Psoas muscle (tissue), 7 donors: ENCODE measurements at regions not wholly inside any gene's neighbourhood (a gene's known extent, or its start where the extent isn't known, plus 50 kb on each side); places are given as distances from the start of the nearest gene placed in this dataset.

Experiments
- ATAC-seq, 4 donors: fragments of 200-7000 bp; cut with Tn5 transposase; one replicate each; pipeline ENCODE4 v1.9.1; 2020; ENCODE audit warnings: moderate library complexity in 3 of 4, mild to moderate bottlenecking in 2 of 4
- DNase-seq, 2 donors: peaks; one replicate each; pipeline ENCODE4 v3.0.0-alpha.2; 2020
- H3K27ac ChIP-seq: fragments of 200-600 bp; one replicate; pipeline ENCODE4 v1.8.0; 2022
- H3K27me3 ChIP-seq, 3 donors: fragments of 200-600 bp in 1 of 3; one replicate each; pipeline versions ENCODE4 v1.6.1 to v1.8.0; 2013 to 2022; ENCODE audit warnings: low read length in 2 of 3, mild to moderate bottlenecking in 2 of 3, moderate library complexity in 1 of 3; ENCODE audit not compliant: insufficient read depth in 3 of 3
- H3K36me3 ChIP-seq, 2 donors: fragments of 200-600 bp in 1 of 2; one replicate each; pipeline versions ENCODE4 v1.6.1 to v1.8.0; 2013 to 2022; ENCODE audit warnings: low read depth in 1 of 2, mild to moderate bottlenecking in 1 of 2, moderate library complexity in 1 of 2; ENCODE audit not compliant: insufficient read depth in 1 of 2
- H3K4me1 ChIP-seq: fragments of 200-600 bp; one replicate; pipeline ENCODE4 v1.8.0; 2022
- H3K4me3 ChIP-seq: fragments of 200-600 bp; one replicate; pipeline ENCODE4 v1.8.0; 2022; ENCODE audit warnings: mild to moderate bottlenecking
- H3K9me3 ChIP-seq: fragments of 200-600 bp; one replicate; pipeline ENCODE4 v1.8.0; 2022
- WGBS, 3 donors: extraction: QIAGEN DNeasy Blood & Tissue Kit; methylation state at CpG; one replicate each; pipeline versions ENCODE4 v1.1.6 to v1.1.7; 2013; 5-methylcytosine and 5-hydroxymethylcytosine counted together
- intact Hi-C, 2 donors: fragments of 100-400 bp; cut with DNase I; formaldehyde crosslinking; loops; one replicate each; pipeline versions ENCODE4 v1.11.0 to v1.14.2; 2022
- TF ChIP-seq, protein P1 (sequence below): fragments of 200-600 bp; IDR thresholded peaks from one replicate; pipeline ENCODE4 v1.8.0; 2022; ENCODE audit warnings: antibody characterized with exemption
- donor health status: healthy with polysubstance abuse.
- donor health status: DM: no; HTN: no; CAD: no; lungs with moderate emphysema.
- donor health status: Bipolar disorder and iron deficiency.
- donor health status: healthy.
- donor health status: DM: yes; HTN: yes; CAD: no.
- donor health status: DM: no; HTN: no; CAD: no.
- donor health status: DM: yes; HTN: yes; CAD: no.

DNA sequence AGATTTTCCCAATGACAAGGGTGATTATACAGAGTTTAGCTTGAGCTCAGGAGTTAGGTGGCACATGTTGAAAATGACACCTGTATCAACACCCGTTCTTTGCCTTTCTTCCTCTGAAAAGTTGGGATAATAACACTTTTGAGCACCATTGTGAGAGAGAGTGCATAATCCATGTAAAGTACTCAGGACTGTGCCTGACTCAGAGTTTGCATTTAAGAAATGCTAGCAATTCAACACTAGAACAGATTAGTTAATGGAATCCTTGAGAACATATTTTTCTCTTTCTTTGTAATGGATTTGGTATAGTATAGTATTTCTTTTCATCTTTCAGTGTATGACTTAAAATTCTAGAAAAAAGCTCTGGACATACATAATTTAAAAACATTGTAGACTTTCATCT, 449.2 kb downstream of the GJA1 start:
- ATAC-seq (no peak), DNase-seq (no peak)
- no peaks in the 10 kb centered on the region for H3K4me1 ChIP-seq
- H3K4me3 ChIP-seq: no peak overlapping the region
- no peaks in the 10 kb centered on the region for H3K36me3 ChIP-seq
- no peak overlapping the region for H3K27ac ChIP-seq
- WGBS, 3 donors: 29 to 44% (median 33%) methylated on average over 1 of the region's 1 CpG
- no peaks in the 10 kb centered on the region for H3K9me3 ChIP-seq
- no peaks in the 10 kb centered on the region for H3K27me3 ChIP-seq
- TF ChIP-seq, protein P1, sequence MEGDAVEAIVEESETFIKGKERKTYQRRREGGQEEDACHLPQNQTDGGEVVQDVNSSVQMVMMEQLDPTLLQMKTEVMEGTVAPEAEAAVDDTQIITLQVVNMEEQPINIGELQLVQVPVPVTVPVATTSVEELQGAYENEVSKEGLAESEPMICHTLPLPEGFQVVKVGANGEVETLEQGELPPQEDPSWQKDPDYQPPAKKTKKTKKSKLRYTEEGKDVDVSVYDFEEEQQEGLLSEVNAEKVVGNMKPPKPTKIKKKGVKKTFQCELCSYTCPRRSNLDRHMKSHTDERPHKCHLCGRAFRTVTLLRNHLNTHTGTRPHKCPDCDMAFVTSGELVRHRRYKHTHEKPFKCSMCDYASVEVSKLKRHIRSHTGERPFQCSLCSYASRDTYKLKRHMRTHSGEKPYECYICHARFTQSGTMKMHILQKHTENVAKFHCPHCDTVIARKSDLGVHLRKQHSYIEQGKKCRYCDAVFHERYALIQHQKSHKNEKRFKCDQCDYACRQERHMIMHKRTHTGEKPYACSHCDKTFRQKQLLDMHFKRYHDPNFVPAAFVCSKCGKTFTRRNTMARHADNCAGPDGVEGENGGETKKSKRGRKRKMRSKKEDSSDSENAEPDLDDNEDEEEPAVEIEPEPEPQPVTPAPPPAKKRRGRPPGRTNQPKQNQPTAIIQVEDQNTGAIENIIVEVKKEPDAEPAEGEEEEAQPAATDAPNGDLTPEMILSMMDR: no peak
- intact Hi-C loops: no loop called here

GRCh38 chr6:121885399-121886152, 450.1 kb downstream of the GJA1 start:
- no peak for ATAC-seq
- Histone ChIP-seq H3K4me3 (no peak overlapping the region), H3K36me3 (no peaks in the 10 kb centered on the region), H3K4me1 (no peaks in the 10 kb centered on the region), H3K9me3 (no peaks in the 10 kb centered on the region), H3K27ac (no peak overlapping the region), H3K27me3 (no peaks in the 10 kb centered on the region)
- WGBS, 3 donors: 92 to 95% (median 93%) methylated on average over 3 of the region's 3 CpGs
- intact Hi-C loops: no loop called here
- TF ChIP-seq, protein P1: no peak
- DNase-seq: no peak

- Histone ChIP-seq H3K4me1 (no peaks in the 10 kb centered on the region), H3K27me3 (no peaks in the 10 kb centered on the region), H3K4me3 (no peak overlapping the region), H3K9me3 (no peaks in the 10 kb centered on the region), H3K27ac (no peak overlapping the region), H3K36me3 (no peaks in the 10 kb centered on the region)
- TF ChIP-seq, protein P1: no peak
- intact Hi-C loops: no loop called here
- ATAC-seq: no peak
- 72 to 83% (median 74%) methylated on average over 2 of the region's 2 CpGs for WGBS, 3 donors
- no peak for DNase-seq
Observed at GRCh38 chr6:121886223-121886830, 450.9 kb downstream of the GJA1 start.

GRCh38 chr6:121887724-121888123, 452.3 kb downstream of the GJA1 start:
- intact Hi-C loops: no loop called here
- Histone ChIP-seq H3K36me3 (no peaks in the 10 kb centered on the region), H3K4me1 (no peaks in the 10 kb centered on the region), H3K9me3 (no peaks in the 10 kb centered on the region), H3K27ac (no peak overlapping the region), H3K4me3 (no peak overlapping the region), H3K27me3 (no peaks in the 10 kb centered on the region)
- ATAC-seq (no peak), DNase-seq (no peak)
- WGBS, 3 donors: 72 to 87% (median 86%) methylated on average over 4 of the region's 4 CpGs
- TF ChIP-seq, protein P1: no peak
